K562 (cell line): ENCODE measurements at regions not wholly inside any gene's neighbourhood (a gene's known extent, or its start where the extent isn't known, plus 50 kb on each side); places are given as distances from the start of the nearest gene placed in this dataset.

Source experiments
- FOXP4 ChIP-seq: sonication (generic); formaldehyde crosslinking; IDR thresholded peaks from 2 replicates; pipeline ENCODE4 v1.8.0; 2022; ENCODE audit warnings: mild to moderate bottlenecking, missing genetic modification reagents, borderline replicate concordance
- RNF219 ChIP-seq: fragments of 250-450 bp; sonication (Bioruptor Pico); IDR thresholded peaks from 2 replicates; pipeline ENCODE4 v1.5.0; 2022; ENCODE audit warnings: mild to moderate bottlenecking
- TAF9B ChIP-seq: fragments of 450-650 bp; IDR thresholded peaks from 2 replicates; pipeline ENCODE4 v1.6.1; 2018; ENCODE audit warnings: mild to moderate bottlenecking; ENCODE audit not compliant: partially characterized antibody
- ZNF518B ChIP-seq: fragments of 250-450 bp; sonication (Bioruptor Pico); IDR thresholded peaks from 2 replicates; pipeline ENCODE4 v1.5.0; 2021; ENCODE audit warnings: mild to moderate bottlenecking, moderate library complexity

GRCh38 chr3:191882289-191882688 lies 421.3 kb downstream of the PYDC2 start (continued):
- TF ChIP-seq ZNF518B (CRISPR knock-in tag): no peak
- no peak for TF ChIP-seq TAF9B
- no peak for TF ChIP-seq RNF219 (CRISPR knock-in tag)
- no peak for TF ChIP-seq FOXP4
- TF ChIP-seq, all 486 proteins: peak for 0
